HL-60 (cell line): ENCODE measurements at regions not wholly inside any gene's neighbourhood (a gene's known extent, or its start where the extent isn't known, plus 50 kb on each side); places are given as distances from the start of the nearest gene placed in this dataset.

Experiments
- DNase-seq, 2 experiments: peaks; one replicate each; pipeline ENCODE4 v3.0.0-alpha.2; 2010 to 2020; ENCODE audit warnings: low read depth in 1 of 2, low spot score in 1 of 2
- H3K27ac ChIP-seq: fragments of 250-450 bp; sonication (Bioruptor Pico); replicated peaks from 2 replicates; pipeline ENCODE4 v1.5.1; 2020; ENCODE audit warnings: mild to moderate bottlenecking, moderate library complexity
- H3K27me3 ChIP-seq: fragments of 250-450 bp; sonication (Bioruptor Pico); 2 replicates; pipeline ENCODE4 v1.5.1; 2021; ENCODE audit warnings: mild to moderate bottlenecking, moderate library complexity; ENCODE audit not compliant: insufficient read depth, poor library complexity, severe bottlenecking
- H3K4me3 ChIP-seq: replicated peaks from 2 replicates; pipeline ENCODE4 v1.5.1; 2011; ENCODE audit warnings: mild to moderate bottlenecking, control low read depth, low read length; ENCODE audit not compliant: insufficient read depth
- GABPA ChIP-seq: IDR thresholded peaks from 2 replicates; pipeline ENCODE4 v1.6.1; 2012; ENCODE audit warnings: low read depth
- POLR2AphosphoS5 ChIP-seq: IDR thresholded peaks from 2 replicates; pipeline ENCODE4 v1.6.1; 2012; ENCODE audit warnings: low read depth
- SPI1 ChIP-seq: IDR thresholded peaks from 2 replicates; pipeline ENCODE4 v1.6.1; 2012; ENCODE audit warnings: low read depth, mild to moderate bottlenecking, borderline replicate concordance
- TF ChIP-seq, protein P1 (sequence below): IDR thresholded peaks from 2 replicates; pipeline ENCODE4 v1.6.1; 2012; ENCODE audit warnings: low read depth; ENCODE audit not compliant: insufficient replicate concordance
- TF ChIP-seq, protein P2 (sequence below): IDR thresholded peaks from one replicate; pipeline ENCODE4 v1.5.1; 2011; ENCODE audit warnings: low read length, control low read depth, inconsistent platforms; ENCODE audit not compliant: insufficient read depth

DNA sequence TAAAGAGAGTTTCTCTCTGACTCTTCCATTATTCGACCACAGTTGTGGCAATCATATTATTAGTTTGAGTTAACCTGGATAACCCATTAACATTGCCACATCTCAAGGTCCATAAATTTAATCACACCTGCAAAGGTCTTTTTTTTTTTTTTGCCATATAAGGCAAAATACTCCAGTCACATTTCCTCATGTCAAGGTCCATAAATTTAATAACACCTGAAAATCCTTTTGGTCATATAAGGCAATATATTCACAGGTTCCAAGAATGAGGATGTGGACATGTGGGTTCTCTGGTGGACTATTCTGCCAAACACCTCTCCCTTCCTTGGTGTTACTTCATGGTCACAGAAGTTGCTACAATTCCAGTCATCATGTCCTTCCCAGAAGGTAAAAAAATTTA, 213.5 kb upstream of the COX7C start:
- no peak for DNase-seq
- TF ChIP-seq GABPA (no peak), POLR2AphosphoS5 (no peak), SPI1 (no peak)
- TF ChIP-seq, protein P1, sequence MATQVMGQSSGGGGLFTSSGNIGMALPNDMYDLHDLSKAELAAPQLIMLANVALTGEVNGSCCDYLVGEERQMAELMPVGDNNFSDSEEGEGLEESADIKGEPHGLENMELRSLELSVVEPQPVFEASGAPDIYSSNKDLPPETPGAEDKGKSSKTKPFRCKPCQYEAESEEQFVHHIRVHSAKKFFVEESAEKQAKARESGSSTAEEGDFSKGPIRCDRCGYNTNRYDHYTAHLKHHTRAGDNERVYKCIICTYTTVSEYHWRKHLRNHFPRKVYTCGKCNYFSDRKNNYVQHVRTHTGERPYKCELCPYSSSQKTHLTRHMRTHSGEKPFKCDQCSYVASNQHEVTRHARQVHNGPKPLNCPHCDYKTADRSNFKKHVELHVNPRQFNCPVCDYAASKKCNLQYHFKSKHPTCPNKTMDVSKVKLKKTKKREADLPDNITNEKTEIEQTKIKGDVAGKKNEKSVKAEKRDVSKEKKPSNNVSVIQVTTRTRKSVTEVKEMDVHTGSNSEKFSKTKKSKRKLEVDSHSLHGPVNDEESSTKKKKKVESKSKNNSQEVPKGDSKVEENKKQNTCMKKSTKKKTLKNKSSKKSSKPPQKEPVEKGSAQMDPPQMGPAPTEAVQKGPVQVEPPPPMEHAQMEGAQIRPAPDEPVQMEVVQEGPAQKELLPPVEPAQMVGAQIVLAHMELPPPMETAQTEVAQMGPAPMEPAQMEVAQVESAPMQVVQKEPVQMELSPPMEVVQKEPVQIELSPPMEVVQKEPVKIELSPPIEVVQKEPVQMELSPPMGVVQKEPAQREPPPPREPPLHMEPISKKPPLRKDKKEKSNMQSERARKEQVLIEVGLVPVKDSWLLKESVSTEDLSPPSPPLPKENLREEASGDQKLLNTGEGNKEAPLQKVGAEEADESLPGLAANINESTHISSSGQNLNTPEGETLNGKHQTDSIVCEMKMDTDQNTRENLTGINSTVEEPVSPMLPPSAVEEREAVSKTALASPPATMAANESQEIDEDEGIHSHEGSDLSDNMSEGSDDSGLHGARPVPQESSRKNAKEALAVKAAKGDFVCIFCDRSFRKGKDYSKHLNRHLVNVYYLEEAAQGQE = no peak
- TF ChIP-seq, protein P2, sequence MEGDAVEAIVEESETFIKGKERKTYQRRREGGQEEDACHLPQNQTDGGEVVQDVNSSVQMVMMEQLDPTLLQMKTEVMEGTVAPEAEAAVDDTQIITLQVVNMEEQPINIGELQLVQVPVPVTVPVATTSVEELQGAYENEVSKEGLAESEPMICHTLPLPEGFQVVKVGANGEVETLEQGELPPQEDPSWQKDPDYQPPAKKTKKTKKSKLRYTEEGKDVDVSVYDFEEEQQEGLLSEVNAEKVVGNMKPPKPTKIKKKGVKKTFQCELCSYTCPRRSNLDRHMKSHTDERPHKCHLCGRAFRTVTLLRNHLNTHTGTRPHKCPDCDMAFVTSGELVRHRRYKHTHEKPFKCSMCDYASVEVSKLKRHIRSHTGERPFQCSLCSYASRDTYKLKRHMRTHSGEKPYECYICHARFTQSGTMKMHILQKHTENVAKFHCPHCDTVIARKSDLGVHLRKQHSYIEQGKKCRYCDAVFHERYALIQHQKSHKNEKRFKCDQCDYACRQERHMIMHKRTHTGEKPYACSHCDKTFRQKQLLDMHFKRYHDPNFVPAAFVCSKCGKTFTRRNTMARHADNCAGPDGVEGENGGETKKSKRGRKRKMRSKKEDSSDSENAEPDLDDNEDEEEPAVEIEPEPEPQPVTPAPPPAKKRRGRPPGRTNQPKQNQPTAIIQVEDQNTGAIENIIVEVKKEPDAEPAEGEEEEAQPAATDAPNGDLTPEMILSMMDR = no peak
- Histone ChIP-seq H3K4me3 (no peak overlapping the region), H3K27ac (no peak overlapping the region), H3K27me3 (no peaks in the 10 kb centered on the region)

DNA sequence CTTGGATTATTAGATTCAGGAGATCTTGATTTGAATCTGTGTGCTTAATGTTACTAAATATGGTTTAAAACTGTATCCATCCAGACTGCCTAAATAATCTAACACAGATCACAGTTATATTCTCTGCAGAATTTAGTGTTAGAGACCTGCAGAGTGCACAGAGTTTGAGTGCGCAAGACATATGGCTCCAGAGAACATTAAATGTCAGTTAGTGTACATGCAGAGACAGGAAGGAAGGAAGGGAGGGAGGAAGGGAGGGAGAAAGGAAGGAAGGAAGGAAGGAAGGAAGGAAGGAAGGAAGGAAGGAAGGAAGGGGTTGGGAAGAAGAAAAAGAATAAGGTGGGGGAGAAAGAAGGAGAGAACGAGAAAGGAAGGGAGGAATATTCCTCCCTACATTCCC, 210.0 kb upstream of the COX7C start:
- Histone ChIP-seq H3K27ac (no peak overlapping the region), H3K27me3 (no peaks in the 10 kb centered on the region), H3K4me3 (no peak overlapping the region)
- TF ChIP-seq POLR2AphosphoS5 = no peak
- TF ChIP-seq, protein P2 = no peak
- TF ChIP-seq GABPA = no peak
- TF ChIP-seq, protein P1 = no peak
- TF ChIP-seq SPI1 = no peak
- DNase-seq = no peak

DNA sequence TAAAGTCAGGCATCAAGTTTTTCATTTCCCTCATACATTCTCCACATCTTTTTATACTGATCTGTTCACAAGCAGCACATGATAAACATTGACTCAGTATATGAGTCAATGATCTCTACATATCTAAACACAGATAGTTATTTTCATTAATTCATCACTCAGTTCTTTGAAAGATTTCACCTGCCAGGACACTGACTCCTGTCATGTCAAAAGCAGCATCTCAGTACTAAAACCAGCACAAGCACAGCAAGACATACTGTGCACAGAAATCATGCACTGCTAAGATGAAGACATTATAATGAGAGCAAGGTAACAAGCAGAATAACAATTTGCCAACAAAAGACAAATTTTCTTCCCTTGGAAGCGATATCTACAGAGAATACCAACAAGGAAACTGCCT, 206.1 kb upstream of the COX7C start:
- Histone ChIP-seq H3K4me3 (no peak overlapping the region), H3K27ac (no peak overlapping the region), H3K27me3 (no peaks in the 10 kb centered on the region)
- no peak for DNase-seq
- TF ChIP-seq POLR2AphosphoS5 = no peak
- TF ChIP-seq, protein P2 = no peak
- no peak for TF ChIP-seq SPI1
- TF ChIP-seq GABPA = no peak
- TF ChIP-seq, protein P1 = no peak
